ENCODE measurements at regions not wholly inside any gene's neighbourhood (a gene's known extent, or its start where the extent isn't known, plus 50 kb on each side); places are given as distances from the start of the nearest gene placed in this dataset.
"Not testable (repeated sequence)": the region's sequence is repeated elsewhere in the genome, so short reads cannot be mapped to it uniquely, and the experiment has no call there.

GRCh38 chr9:40939201-40939887 is 189.1 kb downstream of the FOXD4L6 start:
- not testable (repeated sequence) for TF ChIP-seq EGR1 (IDR thresholded peaks at IDR 0.05; ENCODE audit: low read depth in 2 of 2); FOXA1 (IDR thresholded peaks at IDR 0.05); REST (IDR thresholded peaks at IDR 0.05); TAF1 (conservative IDR thresholded peaks at IDR 0.05); HNF4G (IDR thresholded peaks at IDR 0.05); YY1 (IDR thresholded peaks at IDR 0.05)
- TF ChIP-seq, protein P1, sequence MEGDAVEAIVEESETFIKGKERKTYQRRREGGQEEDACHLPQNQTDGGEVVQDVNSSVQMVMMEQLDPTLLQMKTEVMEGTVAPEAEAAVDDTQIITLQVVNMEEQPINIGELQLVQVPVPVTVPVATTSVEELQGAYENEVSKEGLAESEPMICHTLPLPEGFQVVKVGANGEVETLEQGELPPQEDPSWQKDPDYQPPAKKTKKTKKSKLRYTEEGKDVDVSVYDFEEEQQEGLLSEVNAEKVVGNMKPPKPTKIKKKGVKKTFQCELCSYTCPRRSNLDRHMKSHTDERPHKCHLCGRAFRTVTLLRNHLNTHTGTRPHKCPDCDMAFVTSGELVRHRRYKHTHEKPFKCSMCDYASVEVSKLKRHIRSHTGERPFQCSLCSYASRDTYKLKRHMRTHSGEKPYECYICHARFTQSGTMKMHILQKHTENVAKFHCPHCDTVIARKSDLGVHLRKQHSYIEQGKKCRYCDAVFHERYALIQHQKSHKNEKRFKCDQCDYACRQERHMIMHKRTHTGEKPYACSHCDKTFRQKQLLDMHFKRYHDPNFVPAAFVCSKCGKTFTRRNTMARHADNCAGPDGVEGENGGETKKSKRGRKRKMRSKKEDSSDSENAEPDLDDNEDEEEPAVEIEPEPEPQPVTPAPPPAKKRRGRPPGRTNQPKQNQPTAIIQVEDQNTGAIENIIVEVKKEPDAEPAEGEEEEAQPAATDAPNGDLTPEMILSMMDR (IDR thresholded peaks at IDR 0.05; ENCODE audit: low read depth, low read length, missing input control): not testable (repeated sequence)
- TF ChIP-seq, protein P2, sequence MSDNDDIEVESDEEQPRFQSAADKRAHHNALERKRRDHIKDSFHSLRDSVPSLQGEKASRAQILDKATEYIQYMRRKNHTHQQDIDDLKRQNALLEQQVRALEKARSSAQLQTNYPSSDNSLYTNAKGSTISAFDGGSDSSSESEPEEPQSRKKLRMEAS (IDR thresholded peaks at IDR 0.05): not testable (repeated sequence)
